HG02943 (cell line): ENCODE measurements at regions not wholly inside any gene's neighbourhood (a gene's known extent, or its start where the extent isn't known, plus 50 kb on each side); places are given as distances from the start of the nearest gene placed in this dataset.

Experiments
- ATAC-seq: cut with Tn5 transposase; IDR thresholded peaks from one replicate; pipeline ENCODE4 v1.9.1; 2021; ENCODE audit warnings: mild to moderate bottlenecking, low read depth, moderate library complexity; ENCODE audit not compliant: unreplicated experiment

DNA sequence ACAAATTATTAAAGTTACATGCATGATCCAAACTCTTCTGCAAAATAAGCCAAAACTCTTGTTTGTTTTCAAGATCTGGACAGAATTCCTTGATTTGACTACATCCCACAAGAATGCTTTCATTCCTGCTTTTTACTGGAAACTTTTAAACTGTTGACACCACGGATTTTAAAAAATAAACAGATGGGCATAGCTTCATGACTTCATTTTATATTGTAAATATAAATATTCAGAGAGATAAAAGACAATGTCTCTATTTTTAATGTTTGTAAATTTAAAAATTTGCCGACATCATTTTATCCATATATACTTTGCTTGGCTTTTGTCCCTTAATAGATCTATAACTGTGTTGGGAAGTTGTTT lies 134.3 kb upstream of the DCN start:
- ATAC-seq: no peak

DNA sequence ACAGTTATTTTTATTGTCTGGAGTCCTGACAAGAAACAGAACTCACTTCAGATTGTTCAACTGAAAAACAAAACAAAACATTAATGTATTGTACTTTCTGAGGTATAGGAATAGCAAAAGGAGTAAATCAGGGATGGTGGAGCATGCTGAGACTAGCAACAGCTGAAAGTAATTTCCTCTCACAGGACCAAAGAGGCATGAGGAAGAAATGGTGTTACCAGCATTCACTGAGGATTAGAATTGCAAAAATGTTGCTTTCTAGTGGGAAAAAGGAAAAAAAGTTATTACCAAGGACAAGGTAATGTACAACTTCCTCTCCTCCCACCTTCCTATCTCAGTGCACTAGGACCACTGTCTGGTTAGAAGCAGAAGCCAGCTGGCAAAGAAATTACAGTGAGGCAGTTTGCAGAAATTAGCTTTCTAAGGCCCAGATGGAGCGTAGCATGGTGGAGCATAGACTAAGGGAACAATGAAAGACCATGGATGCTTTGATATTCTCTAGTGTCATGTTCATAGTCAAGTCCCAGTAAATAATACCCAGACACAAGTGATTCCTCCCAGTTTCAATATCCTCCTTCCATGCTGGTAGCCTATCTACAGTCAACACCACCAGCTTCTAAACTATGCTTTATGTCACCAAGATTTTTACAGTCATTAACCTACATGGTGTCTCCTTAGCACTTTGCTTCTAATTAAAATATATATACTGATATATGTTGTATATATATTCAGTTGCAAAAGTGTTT lies 133.7 kb upstream of the DCN start:
- ATAC-seq: no peak

DNA sequence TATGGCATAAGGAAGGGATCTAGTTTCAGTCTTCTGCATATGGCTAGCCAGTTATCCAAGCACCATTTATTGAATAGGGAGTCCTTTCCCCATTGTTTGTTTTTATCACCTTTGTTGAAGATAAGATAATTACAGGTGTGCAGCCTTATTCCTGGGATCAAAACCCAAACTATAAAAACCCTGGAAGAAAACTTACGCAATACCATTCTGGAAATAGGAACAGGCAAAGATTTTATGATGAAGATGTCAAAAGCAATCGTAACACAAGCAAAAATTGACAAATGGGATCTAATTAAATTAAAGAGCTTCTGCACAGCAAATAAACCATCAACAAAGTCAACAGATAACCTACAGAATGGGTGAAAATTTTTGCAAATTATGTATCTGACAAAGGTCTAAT lies 128.5 kb upstream of the DCN start:
- ATAC-seq: no peak

GRCh38 chr12:91309450-91309849 lies 126.8 kb upstream of the DCN start:
- ATAC-seq: no peak

GRCh38 chr12:91307957-91308670 lies 125.5 kb upstream of the DCN start:
- ATAC-seq: no peak

- no peak for ATAC-seq
Observed at GRCh38 chr12:91290354-91290753, 107.7 kb upstream of the DCN start.

DNA sequence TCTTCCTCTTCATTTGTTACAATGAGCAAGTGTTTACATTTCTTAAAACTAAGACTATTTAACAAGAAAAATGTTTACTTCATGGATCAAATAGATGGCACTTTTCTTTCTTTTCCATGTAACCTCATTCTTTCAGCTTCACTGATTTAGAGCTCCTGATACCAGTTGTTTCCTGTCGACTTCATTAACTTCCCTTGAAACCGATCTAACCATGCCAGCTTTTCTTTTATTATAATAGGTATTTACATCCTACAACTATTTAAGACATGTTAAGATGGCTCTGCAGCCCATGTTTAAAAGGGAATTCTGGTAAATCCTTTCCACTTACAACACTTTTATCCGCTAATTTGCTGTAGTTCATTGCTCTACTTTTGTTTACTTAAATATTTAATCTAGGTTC lies 107.3 kb upstream of the DCN start:
- no peak for ATAC-seq

- no peak for ATAC-seq
Observed at GRCh38 chr12:91289072-91289471, 106.5 kb upstream of the DCN start.

GRCh38 chr12:91287753-91288152 lies 105.1 kb upstream of the DCN start:
- ATAC-seq: no peak

- ATAC-seq: no peak
Observed at GRCh38 chr12:91278126-91278525, 95.5 kb upstream of the DCN start.

DNA sequence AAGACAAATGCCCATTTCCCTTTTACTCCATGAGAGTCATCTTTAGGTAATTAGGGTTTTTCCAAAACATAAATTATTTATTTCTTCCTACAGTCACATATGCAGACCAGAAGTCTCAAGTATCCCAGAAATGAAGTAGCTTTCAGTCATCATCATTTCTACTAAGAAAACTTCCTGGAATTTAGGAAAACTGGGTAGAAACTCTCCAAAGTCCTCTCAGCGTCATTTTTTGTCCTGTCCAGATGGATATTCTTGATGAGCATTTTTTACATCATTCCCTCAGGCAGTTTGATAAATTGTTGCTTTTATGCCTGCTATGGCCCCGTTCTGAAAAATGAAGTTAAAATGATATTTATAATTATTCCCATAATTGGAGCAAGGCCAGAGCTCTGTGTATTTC lies 93.9 kb upstream of the DCN start:
- ATAC-seq: no peak

GRCh38 chr12:91275321-91275720 lies 92.7 kb upstream of the DCN start:
- ATAC-seq: no peak

DNA sequence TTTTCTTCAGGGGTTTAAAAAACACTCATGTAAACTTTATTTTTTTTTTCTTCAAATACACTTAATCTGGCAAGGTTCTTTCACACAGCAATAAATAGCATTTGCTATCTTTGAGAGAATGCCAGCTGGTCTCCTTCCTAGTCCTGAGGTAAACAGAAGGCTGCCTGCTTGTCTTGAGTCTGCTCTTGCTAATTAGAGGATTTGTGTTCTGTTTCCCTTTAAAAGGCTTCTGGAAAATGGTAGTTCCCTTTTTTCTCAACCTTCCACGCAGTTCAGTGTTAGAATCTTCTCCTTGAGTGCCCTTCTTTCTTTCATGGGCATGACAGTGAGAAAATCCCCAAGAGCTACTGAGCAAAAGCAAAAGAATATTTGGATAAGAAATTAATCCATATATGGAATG lies 92.3 kb upstream of the DCN start:
- ATAC-seq: no peak

DNA sequence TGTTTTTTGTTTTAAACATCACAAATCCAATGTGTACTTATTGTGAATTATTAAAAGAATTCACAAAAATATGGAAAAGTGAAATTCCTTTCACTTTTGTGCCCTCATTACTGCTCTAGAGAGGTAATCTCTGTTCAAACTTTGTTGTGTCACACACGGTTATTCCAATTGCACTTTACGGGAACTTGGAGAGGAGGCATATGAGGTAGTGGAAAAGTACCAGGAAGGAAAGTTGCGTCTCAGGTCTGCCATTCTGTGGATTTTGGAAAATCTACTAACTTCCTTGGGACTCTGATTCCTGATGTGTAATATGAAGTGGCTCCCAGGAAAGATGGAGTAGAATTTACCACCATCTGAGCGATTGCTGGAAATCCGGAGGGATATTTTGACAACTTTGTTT lies 90.9 kb upstream of the DCN start:
- no peak for ATAC-seq

- ATAC-seq: no peak
Observed at GRCh38 chr12:91272461-91273063, 89.9 kb upstream of the DCN start.

- ATAC-seq: no peak
Observed at GRCh38 chr12:91271185-91271584, 88.6 kb upstream of the DCN start.

GRCh38 chr12:91267039-91267438 lies 84.4 kb upstream of the DCN start:
- ATAC-seq: no peak

- ATAC-seq: no peak
Observed at GRCh38 chr12:91264178-91264577, 81.6 kb upstream of the DCN start.

DNA sequence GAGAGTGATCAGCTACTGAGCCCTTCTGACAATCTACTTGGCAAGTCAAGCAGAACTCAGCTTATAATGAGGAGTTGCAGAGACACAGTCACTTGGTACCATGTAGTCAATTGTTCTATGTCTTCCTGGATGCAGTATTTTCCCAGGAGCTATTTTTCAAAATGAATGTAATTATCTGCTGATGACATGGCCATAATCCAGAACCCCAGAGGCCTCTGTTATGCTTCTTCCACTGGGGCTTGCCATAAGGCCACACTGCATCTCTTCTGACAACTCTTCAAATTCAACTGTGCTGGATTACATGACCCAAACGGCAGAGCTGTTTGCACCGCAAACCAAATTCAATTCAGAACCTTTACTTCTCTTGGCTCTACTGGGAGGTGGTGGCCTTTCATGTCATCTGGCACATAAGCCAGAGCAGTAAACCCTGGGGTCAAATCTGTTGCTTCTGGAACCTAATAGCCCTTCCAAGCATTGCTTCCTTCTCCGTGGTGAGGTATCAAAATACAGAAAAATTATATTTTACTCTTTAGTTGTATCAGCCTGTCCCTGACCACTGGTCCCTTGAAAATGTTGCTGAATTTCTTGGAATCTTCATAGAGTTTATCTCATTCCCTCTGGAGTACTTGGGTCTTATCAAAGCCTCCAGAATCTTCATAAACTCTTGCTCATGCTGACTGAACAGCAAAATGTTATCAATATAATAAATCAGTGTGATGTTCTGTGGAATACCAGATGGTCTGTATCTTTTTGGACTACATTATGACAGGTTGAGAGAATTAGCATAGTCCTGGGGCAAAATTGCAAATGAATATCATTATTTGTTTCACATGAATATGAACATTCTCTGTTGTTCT lies 79.4 kb upstream of the DCN start:
- no peak for ATAC-seq

- no peak for ATAC-seq
Observed at GRCh38 chr12:91256411-91256810, 73.8 kb upstream of the DCN start.

GRCh38 chr12:91252341-91252740 lies 69.7 kb upstream of the DCN start:
- ATAC-seq: no peak
